Activated CD8-positive, alpha-beta memory T cell treated with anti-CD3 and anti-CD28 coated beads, Interleukin-2, amount 10 ng/mL, durations not matched to agents 7 days and 5 days (primary cell): ENCODE measurements at regions not wholly inside any gene's neighbourhood (a gene's known extent, or its start where the extent isn't known, plus 50 kb on each side); places are given as distances from the start of the nearest gene placed in this dataset.

Experiments
- ATAC-seq: fragments of 150-1000 bp; cut with Tn5 transposase; one replicate; pipeline ENCODE4 v1.10.0; 2021; ENCODE audit warnings: moderate library complexity
- CTCF ChIA-PET: fragments of 350-600 bp; sonication (Branson Sonifier 250); formaldehyde crosslinking; loops from one replicate; lab custom pipeline; 2021; ENCODE audit warnings: antibody characterized with exemption; lab: Charles Lee
- DNase-seq: peaks from one replicate; pipeline ENCODE4 v3.0.0-alpha.2; 2020
- H3K27ac Mint-ChIP-seq: one replicate; pipeline ENCODE4 v1.8.0; 2021; ENCODE audit warnings: mild to moderate bottlenecking, mixed read lengths
- H3K27me3 Mint-ChIP-seq: one replicate; pipeline ENCODE4 v1.8.0; 2021; ENCODE audit warnings: mixed read lengths
- H3K36me3 Mint-ChIP-seq: one replicate; pipeline ENCODE4 v1.8.0; 2021; ENCODE audit warnings: mild to moderate bottlenecking, mixed read lengths
- H3K4me1 Mint-ChIP-seq: one replicate; pipeline ENCODE4 v1.8.0; 2021; ENCODE audit warnings: mixed read lengths
- H3K4me3 Mint-ChIP-seq: one replicate; pipeline ENCODE4 v1.8.0; 2021; ENCODE audit warnings: mild to moderate bottlenecking, moderate library complexity, mixed read lengths
- H3K9me3 Mint-ChIP-seq: one replicate; pipeline ENCODE4 v1.8.0; 2022; ENCODE audit warnings: low read depth, mixed read lengths

GRCh38 chr4:123940604-123941003 lies 544.0 kb downstream of the SPRY1 start:
- CTCF ChIA-PET: no interaction called here
- Mint-ChIP-seq H3K4me1 (no peaks in the 10 kb centered on the region), H3K27me3 (no peaks in the 10 kb centered on the region), H3K27ac (no peak overlapping the region), H3K9me3 (no peaks in the 10 kb centered on the region), H3K36me3 (no peaks in the 10 kb centered on the region), H3K4me3 (no peak overlapping the region)
- DNase-seq: no peak
- ATAC-seq: no peak

DNA sequence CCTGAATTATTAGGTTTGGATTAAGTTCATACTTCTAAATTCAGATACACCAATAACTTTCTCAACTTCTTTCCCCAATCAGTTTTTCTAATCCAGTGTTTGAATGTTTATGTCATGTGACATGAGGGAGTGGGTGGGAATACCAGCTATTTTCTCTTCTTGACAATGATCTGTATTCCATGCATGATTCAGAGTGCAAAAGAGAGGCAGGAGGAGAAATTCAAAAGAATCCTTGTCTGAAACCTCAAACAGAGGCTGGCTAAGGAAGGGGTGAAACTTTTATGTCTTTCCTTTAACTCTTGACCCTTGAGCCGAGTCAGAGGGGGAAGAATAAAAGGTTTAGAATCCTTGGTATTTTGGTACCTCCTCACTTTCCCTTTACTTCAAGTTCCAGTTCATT lies 544.7 kb downstream of the SPRY1 start:
- ATAC-seq (no peak), DNase-seq (no peak)
- CTCF ChIA-PET: no interaction called here
- Mint-ChIP-seq H3K27me3 (no peaks in the 10 kb centered on the region), H3K9me3 (no peaks in the 10 kb centered on the region), H3K36me3 (no peaks in the 10 kb centered on the region), H3K27ac (no peak overlapping the region), H3K4me1 (no peaks in the 10 kb centered on the region), H3K4me3 (no peak overlapping the region)

DNA sequence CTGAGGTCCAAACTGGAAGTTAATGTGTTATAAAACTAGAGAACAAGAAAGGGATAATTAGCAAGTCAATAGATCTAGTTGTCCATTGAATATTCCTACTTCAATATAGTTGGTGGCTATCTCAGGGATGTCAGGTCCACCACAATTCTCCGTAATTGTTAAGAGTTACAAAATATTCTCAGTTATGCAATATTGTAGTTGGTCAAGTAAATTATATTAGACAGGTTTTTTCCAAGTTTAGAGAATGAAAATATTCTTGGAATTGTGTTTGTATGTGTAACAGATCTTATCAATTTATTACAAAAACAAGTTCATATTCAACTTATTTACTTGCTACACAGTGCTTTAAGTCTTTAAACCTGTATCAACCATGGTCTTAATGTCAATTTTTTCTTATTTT lies 547.4 kb downstream of the SPRY1 start:
- Mint-ChIP-seq H3K4me1 (no peaks in the 10 kb centered on the region), H3K27me3 (peaks cover 2% of the 10 kb centered on the region), H3K9me3 (no peaks in the 10 kb centered on the region), H3K4me3 (no peak overlapping the region), H3K27ac (no peak overlapping the region), H3K36me3 (no peaks in the 10 kb centered on the region)
- DNase-seq (no peak), ATAC-seq (no peak)
- CTCF ChIA-PET: no interaction called here

GRCh38 chr4:123945301-123945700 lies 548.7 kb downstream of the SPRY1 start:
- H3K4me3 Mint-ChIP-seq: no peak overlapping the region
- H3K27me3 Mint-ChIP-seq: peaks cover 2% of the 10 kb centered on the region
- ATAC-seq: no peak
- no peak for DNase-seq
- H3K9me3 Mint-ChIP-seq: no peaks in the 10 kb centered on the region
- no peaks in the 10 kb centered on the region for H3K36me3 Mint-ChIP-seq
- no peaks in the 10 kb centered on the region for H3K4me1 Mint-ChIP-seq
- H3K27ac Mint-ChIP-seq: no peak overlapping the region
- CTCF ChIA-PET: no interaction called here

DNA sequence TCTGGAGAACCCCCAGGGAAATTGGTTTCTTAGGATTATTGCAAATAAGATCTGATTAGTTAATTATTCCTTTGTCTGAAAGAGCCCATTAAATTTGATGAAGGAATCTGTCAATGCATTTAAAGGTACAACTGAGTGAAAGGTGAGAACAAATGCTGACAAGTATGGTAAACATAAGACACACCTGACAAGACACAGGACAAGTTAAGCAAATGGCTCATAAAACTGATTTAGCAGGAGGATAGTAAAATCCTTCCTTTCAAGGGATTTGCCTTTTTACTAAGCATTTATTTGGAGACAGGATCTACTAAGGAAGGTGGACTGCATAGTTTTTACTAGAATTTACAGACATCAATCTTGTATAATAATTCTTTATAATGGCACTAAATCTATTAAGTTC lies 553.9 kb downstream of the SPRY1 start:
- Mint-ChIP-seq H3K27me3 (peaks cover 4% of the 10 kb centered on the region), H3K9me3 (no peaks in the 10 kb centered on the region), H3K4me3 (no peak overlapping the region), H3K27ac (no peak overlapping the region), H3K36me3 (no peaks in the 10 kb centered on the region), H3K4me1 (no peaks in the 10 kb centered on the region)
- no peak for DNase-seq
- no peak for ATAC-seq
- CTCF ChIA-PET: no interaction called here

- CTCF ChIA-PET: no interaction called here
- no peaks in the 10 kb centered on the region for H3K9me3 Mint-ChIP-seq
- ATAC-seq (no peak), DNase-seq (no peak)
- no peak overlapping the region for H3K4me3 Mint-ChIP-seq
- H3K4me1 Mint-ChIP-seq: no peaks in the 10 kb centered on the region
- H3K36me3 Mint-ChIP-seq: no peaks in the 10 kb centered on the region
- H3K27me3 Mint-ChIP-seq: peaks cover 4% of the 10 kb centered on the region
- H3K27ac Mint-ChIP-seq: no peak overlapping the region
Measured at GRCh38 chr4:123952530-123953274, 556.1 kb downstream of the SPRY1 start.

GRCh38 chr4:123953566-123953965 lies 557.0 kb downstream of the SPRY1 start:
- Mint-ChIP-seq H3K36me3 (no peaks in the 10 kb centered on the region), H3K27ac (no peak overlapping the region), H3K27me3 (peaks cover 4% of the 10 kb centered on the region), H3K4me3 (no peak overlapping the region), H3K9me3 (no peaks in the 10 kb centered on the region), H3K4me1 (no peaks in the 10 kb centered on the region)
- no peak for ATAC-seq
- CTCF ChIA-PET: no interaction called here
- no peak for DNase-seq

- CTCF ChIA-PET: no interaction called here
- no peaks in the 10 kb centered on the region for H3K9me3 Mint-ChIP-seq
- no peaks in the 10 kb centered on the region for H3K4me1 Mint-ChIP-seq
- H3K4me3 Mint-ChIP-seq: no peak overlapping the region
- H3K36me3 Mint-ChIP-seq: no peaks in the 10 kb centered on the region
- peaks cover 2% of the 10 kb centered on the region for H3K27me3 Mint-ChIP-seq
- H3K27ac Mint-ChIP-seq: no peak overlapping the region
- DNase-seq (no peak), ATAC-seq (no peak)
Measured at GRCh38 chr4:123954220-123954619, 557.6 kb downstream of the SPRY1 start.

- no peaks in the 10 kb centered on the region for H3K9me3 Mint-ChIP-seq
- no peaks in the 10 kb centered on the region for H3K36me3 Mint-ChIP-seq
- no peaks in the 10 kb centered on the region for H3K4me1 Mint-ChIP-seq
- peaks cover 2% of the 10 kb centered on the region for H3K27me3 Mint-ChIP-seq
- no peak for DNase-seq
- H3K27ac Mint-ChIP-seq: no peak overlapping the region
- H3K4me3 Mint-ChIP-seq: no peak overlapping the region
- ATAC-seq: no peak
- CTCF ChIA-PET: no interaction called here
Measured at GRCh38 chr4:123955167-123955800, 558.7 kb downstream of the SPRY1 start.

GRCh38 chr4:123956204-123956603 lies 559.6 kb downstream of the SPRY1 start:
- Mint-ChIP-seq H3K36me3 (no peaks in the 10 kb centered on the region), H3K4me1 (no peaks in the 10 kb centered on the region), H3K27me3 (no peaks in the 10 kb centered on the region), H3K4me3 (no peak overlapping the region), H3K9me3 (no peaks in the 10 kb centered on the region), H3K27ac (no peak overlapping the region)
- DNase-seq (no peak), ATAC-seq (no peak)
- CTCF ChIA-PET: no interaction called here

DNA sequence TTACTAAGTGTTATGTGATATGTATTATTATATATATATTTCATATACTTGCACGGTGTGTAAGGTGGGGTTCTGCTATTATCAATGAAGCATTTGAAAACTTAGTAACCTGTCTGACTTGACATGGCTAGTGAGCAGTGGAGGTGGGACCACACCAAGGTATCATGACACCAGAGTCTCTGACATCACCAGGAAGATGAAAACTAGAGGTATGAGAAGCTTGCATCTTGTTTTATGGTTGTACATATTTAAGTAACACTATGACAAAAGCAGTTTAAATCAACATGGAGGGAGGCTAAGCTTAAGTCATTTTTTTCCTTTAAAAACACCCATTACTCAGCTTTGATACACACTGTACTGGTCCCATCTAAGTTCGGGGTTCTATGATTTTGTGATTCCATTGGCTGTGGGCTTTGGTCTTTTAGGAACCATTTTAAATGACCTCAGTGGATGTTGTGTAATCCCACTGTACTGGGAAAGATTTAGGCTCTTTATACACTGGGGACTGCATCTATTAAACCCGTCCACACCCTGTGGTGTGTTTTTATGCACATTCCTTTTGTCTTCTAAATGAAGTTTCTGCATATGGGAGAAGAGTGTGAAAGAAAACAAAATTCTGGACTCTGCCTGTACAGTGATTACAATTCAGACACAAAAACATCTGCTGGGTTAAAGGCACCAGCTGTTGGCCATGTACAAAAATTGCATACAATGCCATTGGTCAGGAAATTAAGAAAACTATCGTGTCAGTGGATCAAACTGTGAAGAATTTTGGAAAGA lies 570.6 kb downstream of the SPRY1 start:
- Mint-ChIP-seq H3K4me3 (no peak overlapping the region), H3K27ac (no peak overlapping the region), H3K9me3 (no peaks in the 10 kb centered on the region), H3K4me1 (no peaks in the 10 kb centered on the region), H3K36me3 (no peaks in the 10 kb centered on the region), H3K27me3 (no peaks in the 10 kb centered on the region)
- CTCF ChIA-PET: no interaction called here
- ATAC-seq (no peak), DNase-seq (no peak)

- no peak overlapping the region for H3K4me3 Mint-ChIP-seq
- H3K27me3 Mint-ChIP-seq: no peaks in the 10 kb centered on the region
- H3K36me3 Mint-ChIP-seq: no peaks in the 10 kb centered on the region
- ATAC-seq (no peak), DNase-seq (no peak)
- H3K27ac Mint-ChIP-seq: no peak overlapping the region
- no peaks in the 10 kb centered on the region for H3K9me3 Mint-ChIP-seq
- no peaks in the 10 kb centered on the region for H3K4me1 Mint-ChIP-seq
- CTCF ChIA-PET: no interaction called here
Measured at GRCh38 chr4:123972031-123972430, 575.4 kb downstream of the SPRY1 start.

GRCh38 chr4:123974386-123975149 lies 578.0 kb downstream of the SPRY1 start:
- DNase-seq (no peak), ATAC-seq (no peak)
- H3K9me3 Mint-ChIP-seq: no peaks in the 10 kb centered on the region
- H3K4me1 Mint-ChIP-seq: no peaks in the 10 kb centered on the region
- CTCF ChIA-PET: no interaction called here
- H3K27me3 Mint-ChIP-seq: no peaks in the 10 kb centered on the region
- H3K27ac Mint-ChIP-seq: no peak overlapping the region
- no peaks in the 10 kb centered on the region for H3K36me3 Mint-ChIP-seq
- no peak overlapping the region for H3K4me3 Mint-ChIP-seq
